ENCODE measurements at regions not wholly inside any gene's neighbourhood (a gene's known extent, or its start where the extent isn't known, plus 50 kb on each side); places are given as distances from the start of the nearest gene placed in this dataset.

DNA sequence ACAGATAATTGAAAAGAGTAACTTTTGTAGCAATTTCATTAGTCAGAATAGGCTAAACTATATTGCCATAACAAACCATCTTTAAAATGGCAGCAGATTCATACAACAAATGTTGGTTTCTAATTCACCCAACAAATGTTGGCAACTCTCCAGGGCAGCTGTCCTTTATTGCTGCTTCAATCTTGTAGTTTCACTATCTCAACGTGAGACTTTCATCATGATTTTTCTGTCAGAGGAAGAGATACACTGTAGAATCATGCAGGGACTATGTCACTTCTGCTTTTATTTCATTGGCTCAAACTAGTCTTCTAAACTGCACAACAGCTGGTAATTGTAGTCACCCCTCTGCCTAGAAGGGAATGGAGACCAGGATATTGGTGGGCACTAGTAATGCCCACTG lies 174.2 kb downstream of the TANC2 start:
- TF ChIP-seq, protein P1, sequence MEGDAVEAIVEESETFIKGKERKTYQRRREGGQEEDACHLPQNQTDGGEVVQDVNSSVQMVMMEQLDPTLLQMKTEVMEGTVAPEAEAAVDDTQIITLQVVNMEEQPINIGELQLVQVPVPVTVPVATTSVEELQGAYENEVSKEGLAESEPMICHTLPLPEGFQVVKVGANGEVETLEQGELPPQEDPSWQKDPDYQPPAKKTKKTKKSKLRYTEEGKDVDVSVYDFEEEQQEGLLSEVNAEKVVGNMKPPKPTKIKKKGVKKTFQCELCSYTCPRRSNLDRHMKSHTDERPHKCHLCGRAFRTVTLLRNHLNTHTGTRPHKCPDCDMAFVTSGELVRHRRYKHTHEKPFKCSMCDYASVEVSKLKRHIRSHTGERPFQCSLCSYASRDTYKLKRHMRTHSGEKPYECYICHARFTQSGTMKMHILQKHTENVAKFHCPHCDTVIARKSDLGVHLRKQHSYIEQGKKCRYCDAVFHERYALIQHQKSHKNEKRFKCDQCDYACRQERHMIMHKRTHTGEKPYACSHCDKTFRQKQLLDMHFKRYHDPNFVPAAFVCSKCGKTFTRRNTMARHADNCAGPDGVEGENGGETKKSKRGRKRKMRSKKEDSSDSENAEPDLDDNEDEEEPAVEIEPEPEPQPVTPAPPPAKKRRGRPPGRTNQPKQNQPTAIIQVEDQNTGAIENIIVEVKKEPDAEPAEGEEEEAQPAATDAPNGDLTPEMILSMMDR (IDR thresholded peaks at IDR 0.05; ENCODE audit: low read depth, low read length): no peak
- no peak for TF ChIP-seq EZH2phosphoT487 (IDR thresholded peaks at IDR 0.05; ENCODE audit: low read depth)

Data from OCI-LY3 (cell line).